ENCODE measurements at regions not wholly inside any gene's neighbourhood (a gene's known extent, or its start where the extent isn't known, plus 50 kb on each side); places are given as distances from the start of the nearest gene placed in this dataset.

- no peak overlapping the region for H3K4me3 ChIP-seq (ENCODE audit: low read depth, low read length, poor library complexity, severe bottlenecking)
- TF ChIP-seq EZH2 (IDR thresholded peaks at IDR 0.05; ENCODE audit: borderline replicate concordance, low read length) = no peak
- TF ChIP-seq CTCF (IDR thresholded peaks at IDR 0.05; ENCODE audit: low read length) = no peak
- no peaks in the 10 kb centered on the region for H4K20me1 ChIP-seq (ENCODE audit: insufficient read depth, low read length)
- H3K36me3 ChIP-seq (ENCODE audit: insufficient read depth, low read length) = no peaks in the 10 kb centered on the region
- no peak overlapping the region for H3K9ac ChIP-seq (ENCODE audit: low read length)
- no peaks in the 10 kb centered on the region for H3K4me1 ChIP-seq (ENCODE audit: insufficient read depth, low read length, severe bottlenecking)
- no peak overlapping the region for H3K4me2 ChIP-seq (ENCODE audit: low read length)
- no peaks in the 10 kb centered on the region for H3F3A ChIP-seq (ENCODE audit: insufficient read depth, low read length)
- H3K9me3 ChIP-seq (ENCODE audit: low read length) = no peaks in the 10 kb centered on the region
- H3K79me2 ChIP-seq (ENCODE audit: insufficient read depth, low read length) = no peaks in the 10 kb centered on the region
- H3K9me2 ChIP-seq (ENCODE audit: low read depth, low read length) = no peaks in the 10 kb centered on the region
- H3K27me3 ChIP-seq (ENCODE audit: insufficient read depth, low read length) = no peaks in the 10 kb centered on the region
- H2AFZ ChIP-seq (ENCODE audit: low read length) = no peak overlapping the region
- no peak overlapping the region for H3K27ac ChIP-seq (ENCODE audit: low read depth, low read length, poor library complexity, severe bottlenecking)
These were observed 98.0 kb upstream of the DEPDC1 start for GRCh38 chr1:68594851-68595250.

- Histone ChIP-seq H3K36me3 (ENCODE audit: insufficient read depth, low read length) (no peaks in the 10 kb centered on the region), H3F3A (ENCODE audit: insufficient read depth, low read length) (no peaks in the 10 kb centered on the region), H3K79me2 (ENCODE audit: insufficient read depth, low read length) (no peaks in the 10 kb centered on the region), H3K4me2 (ENCODE audit: low read length) (no peak overlapping the region), H3K27me3 (ENCODE audit: insufficient read depth, low read length) (no peaks in the 10 kb centered on the region), H3K4me3 (ENCODE audit: low read depth, low read length, poor library complexity, severe bottlenecking) (no peak overlapping the region), H3K9ac (ENCODE audit: low read length) (no peak overlapping the region), H4K20me1 (ENCODE audit: insufficient read depth, low read length) (no peaks in the 10 kb centered on the region), H3K9me2 (ENCODE audit: low read depth, low read length) (no peaks in the 10 kb centered on the region), H3K9me3 (ENCODE audit: low read length) (no peaks in the 10 kb centered on the region), H3K27ac (ENCODE audit: low read depth, low read length, poor library complexity, severe bottlenecking) (no peak overlapping the region), H2AFZ (ENCODE audit: low read length) (no peak overlapping the region), H3K4me1 (ENCODE audit: insufficient read depth, low read length, severe bottlenecking) (no peaks in the 10 kb centered on the region)
- TF ChIP-seq CTCF (IDR thresholded peaks at IDR 0.05; ENCODE audit: low read length) (peak; percentile 73), EZH2 (IDR thresholded peaks at IDR 0.05; ENCODE audit: borderline replicate concordance, low read length) (no peak)
These were observed 103.3 kb upstream of the DEPDC1 start for GRCh38 chr1:68600049-68600661.

GRCh38 chr1:68608289-68608688, 111.4 kb upstream of the DEPDC1 start:
- Histone ChIP-seq H3K4me2 (ENCODE audit: low read length) (no peak overlapping the region), H3K4me3 (ENCODE audit: low read depth, low read length, poor library complexity, severe bottlenecking) (no peak overlapping the region), H3K27ac (ENCODE audit: low read depth, low read length, poor library complexity, severe bottlenecking) (no peak overlapping the region), H3K79me2 (ENCODE audit: insufficient read depth, low read length) (no peaks in the 10 kb centered on the region), H2AFZ (ENCODE audit: low read length) (no peak overlapping the region), H3K27me3 (ENCODE audit: insufficient read depth, low read length) (no peaks in the 10 kb centered on the region), H3F3A (ENCODE audit: insufficient read depth, low read length) (no peaks in the 10 kb centered on the region), H3K9me3 (ENCODE audit: low read length) (no peaks in the 10 kb centered on the region), H3K4me1 (ENCODE audit: insufficient read depth, low read length, severe bottlenecking) (no peaks in the 10 kb centered on the region), H3K36me3 (ENCODE audit: insufficient read depth, low read length) (no peaks in the 10 kb centered on the region), H3K9ac (ENCODE audit: low read length) (no peak overlapping the region), H4K20me1 (ENCODE audit: insufficient read depth, low read length) (no peaks in the 10 kb centered on the region), H3K9me2 (ENCODE audit: low read depth, low read length) (no peaks in the 10 kb centered on the region)
- TF ChIP-seq CTCF (IDR thresholded peaks at IDR 0.05; ENCODE audit: low read length) (no peak), EZH2 (IDR thresholded peaks at IDR 0.05; ENCODE audit: borderline replicate concordance, low read length) (no peak)
